PC-9 (cell line): ENCODE measurements at regions not wholly inside any gene's neighbourhood (a gene's known extent, or its start where the extent isn't known, plus 50 kb on each side); places are given as distances from the start of the nearest gene placed in this dataset.

ENCODE experiments used
- CTCF ChIP-seq: fragments of 200-600 bp; sonication (generic); conservative IDR thresholded peaks from 2 replicates; pipeline ENCODE4 v1.6.1; 2017; ENCODE audit warnings: mixed run types, antibody characterized with exemption, mild to moderate bottlenecking, moderate library complexity
- EZH2 ChIP-seq: fragments of 200-600 bp; sonication (generic); IDR thresholded peaks from 2 replicates; pipeline ENCODE4 v1.8.0; 2017; ENCODE audit warnings: antibody characterized with exemption, low read depth

DNA sequence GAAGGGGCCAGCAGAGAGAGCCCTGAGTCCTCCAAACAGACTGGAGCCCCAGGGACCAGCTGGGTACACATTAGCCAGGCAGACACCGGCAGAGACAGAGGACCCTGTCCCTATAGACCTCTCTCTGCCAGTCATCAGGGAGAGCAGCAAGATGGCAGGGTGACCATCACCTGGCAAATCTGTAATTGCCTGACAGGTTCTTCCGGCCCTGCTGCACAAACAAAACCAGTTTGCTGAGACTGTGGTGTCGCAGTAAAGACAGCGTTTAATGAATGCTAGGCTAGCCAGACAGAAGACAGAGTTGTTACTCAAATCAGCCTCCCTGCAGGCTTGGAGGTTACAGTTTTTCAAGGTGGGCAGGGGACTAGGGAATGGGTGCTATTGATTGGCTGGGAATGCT, 618.9 kb downstream of the NPHP4 start:
- TF ChIP-seq EZH2 (no peak), CTCF (no peak)
